Neuron (in vitro differentiated cells): ENCODE measurements at regions not wholly inside any gene's neighbourhood (a gene's known extent, or its start where the extent isn't known, plus 50 kb on each side); places are given as distances from the start of the nearest gene placed in this dataset.
"Not testable (repeated sequence)": the region's sequence is repeated elsewhere in the genome, so short reads cannot be mapped to it uniquely, and the experiment has no call there.

Experiments
- H2AFZ ChIP-seq: one replicate; pipeline ENCODE4 v1.6.1; 2013; ENCODE audit warnings: low read depth, mild to moderate bottlenecking, inconsistent platforms, low read length, moderate library complexity
- H3K27me3 ChIP-seq: one replicate; pipeline ENCODE4 v1.6.1; 2013; ENCODE audit warnings: low read length; ENCODE audit not compliant: insufficient read depth
- H3K36me3 ChIP-seq: one replicate; pipeline ENCODE4 v1.6.1; 2013; ENCODE audit warnings: low read length; ENCODE audit not compliant: insufficient read depth
- H3K4me1 ChIP-seq: one replicate; pipeline ENCODE4 v1.6.1; 2013; ENCODE audit warnings: low read length; ENCODE audit not compliant: insufficient read depth
- H3K4me3 ChIP-seq: 2 replicates; pipeline ENCODE4 v1.5.1; 2013; ENCODE audit warnings: mild to moderate bottlenecking, low read length, moderate library complexity
- H3K9me3 ChIP-seq: one replicate; pipeline ENCODE4 v1.6.1; 2013; ENCODE audit warnings: low read length

DNA sequence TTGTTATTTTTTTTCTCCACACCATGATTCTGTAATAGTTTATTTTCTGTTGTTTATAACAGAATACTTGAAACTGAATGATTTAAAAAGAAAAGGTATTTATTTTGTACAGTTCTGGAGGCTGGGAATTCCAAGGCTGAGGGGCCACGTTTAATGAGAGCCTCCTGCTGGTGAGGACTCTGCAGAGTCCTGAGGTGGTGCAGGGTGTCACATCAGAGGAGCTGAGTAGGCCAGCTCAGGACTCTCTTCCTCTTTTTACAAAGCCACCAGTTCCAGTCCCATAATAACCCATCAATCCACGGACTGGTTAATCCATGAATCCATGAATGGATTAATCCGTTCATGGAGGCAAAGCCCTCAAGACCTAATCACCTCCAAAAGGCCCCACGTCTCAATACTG is 71.6 kb downstream of the TFAP2A start:
- H3K9me3 ChIP-seq, result no peaks in the 10 kb centered on the region
- no peak overlapping the region for H2AFZ ChIP-seq
- H3K27me3 ChIP-seq, result no peaks in the 10 kb centered on the region

DNA sequence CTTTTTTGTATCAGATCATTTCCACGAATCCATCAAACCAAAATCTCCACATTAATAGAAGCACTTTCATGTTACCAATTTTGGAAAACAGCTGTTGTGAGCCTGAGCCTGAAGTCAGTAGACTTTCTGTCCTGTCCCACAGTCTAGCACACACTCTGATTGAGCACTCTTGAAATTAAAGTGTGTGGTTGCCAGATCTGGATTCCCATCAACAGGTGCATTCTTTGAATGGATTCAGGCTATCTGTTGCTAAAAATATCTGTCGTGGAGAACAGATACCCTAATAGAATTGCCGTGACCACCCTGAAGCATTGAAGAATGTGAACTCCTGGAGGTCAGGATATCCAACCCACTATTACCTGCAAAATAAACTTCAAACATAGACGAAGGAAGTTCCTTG is 73.3 kb downstream of the TFAP2A start:
- Histone ChIP-seq H3K27me3 (no peaks in the 10 kb centered on the region), H3K4me3 (no peak overlapping the region), H2AFZ (no peak overlapping the region), H3K36me3 (no peaks in the 10 kb centered on the region), H3K4me1 (no peaks in the 10 kb centered on the region), H3K9me3 (no peaks in the 10 kb centered on the region)

More for the DNA sequence above, 71.6 kb downstream of the TFAP2A start:
- no peak overlapping the region for H3K4me3 ChIP-seq
- no peaks in the 10 kb centered on the region for H3K36me3 ChIP-seq
- H3K4me1 ChIP-seq, result no peaks in the 10 kb centered on the region

DNA sequence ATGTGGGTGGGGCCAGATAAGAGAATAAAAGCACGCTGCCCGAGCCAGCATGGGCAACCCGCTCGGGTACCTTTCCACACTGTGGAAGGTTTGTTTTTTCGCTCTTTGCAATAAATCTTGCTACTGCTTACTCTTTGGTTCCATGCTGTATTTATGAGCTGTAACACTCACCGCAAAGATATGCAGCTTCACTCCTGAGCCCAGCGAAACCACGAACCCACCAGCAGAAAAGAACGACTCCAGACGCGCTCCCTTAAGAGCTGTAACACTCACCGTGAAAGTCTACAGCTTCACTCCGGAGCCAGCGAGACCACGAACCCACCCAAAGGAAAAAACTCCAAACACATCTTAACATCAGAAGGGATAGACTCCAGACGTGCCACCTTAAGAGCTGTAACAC is 76.7 kb downstream of the TFAP2A start:
- no peak overlapping the region for H3K4me3 ChIP-seq
- H3K27me3 ChIP-seq, result no peaks in the 10 kb centered on the region
- no peaks in the 10 kb centered on the region for H3K4me1 ChIP-seq
- H2AFZ ChIP-seq, result no peak overlapping the region
- H3K36me3 ChIP-seq, result no peaks in the 10 kb centered on the region
- H3K9me3 ChIP-seq, result no peaks in the 10 kb centered on the region

DNA sequence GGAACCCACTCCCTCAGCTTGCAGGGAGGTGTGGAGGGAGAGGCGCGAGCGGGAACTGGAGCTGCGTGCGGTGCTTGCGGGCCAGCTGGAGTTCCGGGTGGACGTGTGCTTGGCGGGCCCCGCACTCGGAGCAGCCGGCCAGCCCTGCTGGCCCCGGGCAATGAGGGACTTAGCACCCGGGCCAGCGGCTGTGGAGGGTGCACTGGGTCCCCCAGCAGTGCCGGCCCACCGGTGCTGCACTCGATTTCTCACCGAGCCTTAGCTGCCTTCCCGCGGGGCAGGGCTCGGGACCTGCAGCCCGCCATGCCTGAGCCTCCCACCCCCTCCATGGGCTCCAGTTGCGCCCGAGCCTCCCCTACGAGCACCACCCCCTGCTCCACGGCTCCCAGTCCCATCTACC is 77.5 kb downstream of the TFAP2A start:
- not testable (repeated sequence) for H2AFZ ChIP-seq, H3K36me3 ChIP-seq, H3K4me3 ChIP-seq, H3K4me1 ChIP-seq, H3K9me3 ChIP-seq, H3K27me3 ChIP-seq

DNA sequence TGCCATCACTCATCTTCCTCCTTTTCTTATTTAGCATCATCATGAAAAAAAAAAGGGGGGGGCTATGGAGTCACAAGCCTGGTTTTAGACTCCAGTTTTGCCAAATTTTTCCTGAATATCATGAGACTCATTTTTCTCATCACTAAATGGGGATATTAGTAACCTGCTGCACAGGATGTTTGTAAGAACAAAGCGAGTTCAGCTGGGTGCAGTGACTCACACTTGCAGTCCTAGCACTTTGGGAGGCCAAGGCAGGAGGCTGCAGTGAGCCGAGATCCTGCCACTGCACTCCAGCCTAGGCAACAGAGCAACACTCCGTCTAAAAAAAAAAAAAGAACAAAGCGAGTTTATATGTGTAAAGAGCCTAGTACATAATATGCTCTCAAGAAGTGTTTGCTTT is 82.8 kb downstream of the TFAP2A start:
- Histone ChIP-seq H3K9me3 (no peaks in the 10 kb centered on the region), H3K4me1 (no peaks in the 10 kb centered on the region), H2AFZ (no peak overlapping the region), H3K4me3 (no peak overlapping the region), H3K36me3 (no peaks in the 10 kb centered on the region), H3K27me3 (no peaks in the 10 kb centered on the region)

DNA sequence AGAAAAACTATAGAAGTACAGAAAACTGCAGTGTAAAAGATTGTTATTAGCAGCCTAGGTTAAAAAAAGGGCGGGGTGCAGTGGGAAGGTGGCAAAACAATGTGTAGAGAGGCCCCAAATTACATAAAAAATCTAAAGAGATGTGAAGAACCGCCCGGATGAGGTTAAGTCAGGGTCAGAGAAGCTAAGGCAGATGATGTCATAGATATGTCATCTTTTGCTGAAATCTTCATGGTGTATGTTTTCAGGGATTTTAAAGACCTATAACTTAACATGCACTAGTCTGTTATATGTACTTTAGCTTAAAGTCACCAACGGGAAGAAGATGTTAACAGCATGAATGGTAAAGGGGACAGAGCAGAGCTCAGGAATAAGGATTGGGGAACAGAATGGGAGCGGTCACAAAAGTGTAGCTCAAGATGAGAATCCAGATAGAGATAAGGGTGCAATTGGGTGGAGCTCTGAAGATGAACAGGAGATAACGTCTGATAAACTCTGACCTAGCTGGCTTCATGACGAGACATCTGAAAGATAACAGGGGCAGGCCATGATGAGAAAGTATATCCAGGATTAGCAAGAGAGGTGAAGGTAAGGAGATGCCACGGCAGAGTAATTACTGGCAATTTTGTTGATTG is 83.4 kb downstream of the TFAP2A start:
- Histone ChIP-seq H3K36me3 (no peaks in the 10 kb centered on the region), H3K4me3 (no peak overlapping the region), H3K9me3 (no peaks in the 10 kb centered on the region), H2AFZ (no peak overlapping the region), H3K27me3 (no peaks in the 10 kb centered on the region), H3K4me1 (no peaks in the 10 kb centered on the region)

DNA sequence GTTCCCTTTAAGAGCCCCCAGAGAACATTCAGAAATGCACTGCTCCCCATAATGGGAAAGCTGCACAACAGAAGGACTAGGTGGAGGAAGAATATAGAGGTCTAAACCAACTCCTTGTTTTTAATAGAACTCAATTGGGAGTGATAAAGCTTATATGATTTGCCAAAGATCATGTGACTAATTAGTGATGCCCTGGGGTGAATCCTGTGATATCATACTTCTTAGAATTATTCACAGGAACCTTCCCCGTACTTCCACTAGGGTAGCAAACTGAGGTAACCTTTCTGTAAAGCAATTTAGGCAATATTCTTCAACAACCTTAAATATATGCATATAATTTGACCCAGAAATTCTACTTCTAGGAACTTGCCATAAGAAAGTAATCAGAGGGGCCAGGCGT is 84.4 kb downstream of the TFAP2A start:
- H3K4me3 ChIP-seq, result no peak overlapping the region
- no peaks in the 10 kb centered on the region for H3K36me3 ChIP-seq
- H3K9me3 ChIP-seq, result no peaks in the 10 kb centered on the region
- no peaks in the 10 kb centered on the region for H3K4me1 ChIP-seq
- no peaks in the 10 kb centered on the region for H3K27me3 ChIP-seq
- H2AFZ ChIP-seq, result no peak overlapping the region

DNA sequence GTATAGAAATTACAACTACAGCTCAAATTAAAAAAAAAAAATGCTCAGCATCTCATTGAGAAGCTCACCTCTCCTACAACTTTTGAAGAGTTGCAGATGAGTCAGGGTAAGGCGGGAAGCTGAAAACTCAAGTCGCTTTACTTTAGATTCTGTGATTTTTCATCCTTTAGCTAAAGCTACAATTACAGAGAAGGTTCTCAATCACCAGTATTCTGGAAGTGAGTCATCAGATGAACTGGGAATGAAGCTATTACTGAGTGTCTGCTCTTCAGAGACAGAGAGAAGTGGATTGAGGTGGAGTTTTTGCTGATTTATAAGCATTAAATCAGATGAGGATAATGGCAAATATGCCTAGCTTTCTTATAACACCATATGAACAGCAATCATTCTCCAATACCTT is 91.9 kb downstream of the TFAP2A start:
- H3K4me1 ChIP-seq, result no peaks in the 10 kb centered on the region
- no peak overlapping the region for H3K4me3 ChIP-seq
- no peaks in the 10 kb centered on the region for H3K9me3 ChIP-seq
- no peaks in the 10 kb centered on the region for H3K27me3 ChIP-seq
- no peak overlapping the region for H2AFZ ChIP-seq
- H3K36me3 ChIP-seq, result no peaks in the 10 kb centered on the region

DNA sequence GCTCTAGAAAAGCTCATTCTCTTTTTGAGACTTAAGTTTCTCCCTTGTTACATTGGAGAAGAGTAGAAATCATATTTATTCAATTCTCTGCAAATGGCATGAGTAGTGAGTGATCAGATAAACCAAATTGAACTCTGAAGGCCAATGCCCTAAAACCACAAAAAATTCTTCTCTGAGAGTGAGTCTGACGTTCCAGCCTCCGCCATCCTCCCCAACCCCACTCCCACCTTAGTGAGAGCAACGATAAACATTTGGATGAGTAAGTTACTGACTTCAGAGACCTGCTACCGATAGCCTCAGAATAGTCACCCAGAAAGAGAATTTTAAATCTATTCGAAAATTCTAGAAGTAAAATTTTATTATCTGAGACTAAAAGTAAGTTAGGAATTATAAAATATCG is 94.6 kb downstream of the TFAP2A start:
- Histone ChIP-seq H2AFZ (no peak overlapping the region), H3K9me3 (no peaks in the 10 kb centered on the region), H3K36me3 (no peaks in the 10 kb centered on the region), H3K4me3 (no peak overlapping the region), H3K4me1 (no peaks in the 10 kb centered on the region), H3K27me3 (no peaks in the 10 kb centered on the region)

DNA sequence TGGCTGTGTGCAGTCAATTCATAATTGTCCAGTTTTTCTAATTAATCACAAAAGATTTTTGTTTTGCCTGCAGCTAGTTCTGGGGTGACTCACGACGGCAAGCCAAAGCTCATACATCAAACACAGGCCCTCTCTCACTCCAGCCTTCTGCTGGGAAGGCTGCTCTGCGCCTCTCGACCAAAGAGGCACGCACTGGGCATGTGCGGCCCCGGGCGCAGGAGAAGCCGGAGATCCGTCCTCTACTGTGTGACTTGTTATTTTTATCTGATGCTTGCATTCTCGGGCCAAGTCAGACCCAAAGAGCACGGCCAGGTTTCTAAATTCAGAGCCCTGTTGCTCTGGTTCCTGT is 98.5 kb downstream of the TFAP2A start:
- Histone ChIP-seq H3K36me3 (no peaks in the 10 kb centered on the region), H3K4me3 (no peak overlapping the region), H3K9me3 (no peaks in the 10 kb centered on the region), H2AFZ (no peak overlapping the region), H3K27me3 (no peaks in the 10 kb centered on the region), H3K4me1 (no peaks in the 10 kb centered on the region)

DNA sequence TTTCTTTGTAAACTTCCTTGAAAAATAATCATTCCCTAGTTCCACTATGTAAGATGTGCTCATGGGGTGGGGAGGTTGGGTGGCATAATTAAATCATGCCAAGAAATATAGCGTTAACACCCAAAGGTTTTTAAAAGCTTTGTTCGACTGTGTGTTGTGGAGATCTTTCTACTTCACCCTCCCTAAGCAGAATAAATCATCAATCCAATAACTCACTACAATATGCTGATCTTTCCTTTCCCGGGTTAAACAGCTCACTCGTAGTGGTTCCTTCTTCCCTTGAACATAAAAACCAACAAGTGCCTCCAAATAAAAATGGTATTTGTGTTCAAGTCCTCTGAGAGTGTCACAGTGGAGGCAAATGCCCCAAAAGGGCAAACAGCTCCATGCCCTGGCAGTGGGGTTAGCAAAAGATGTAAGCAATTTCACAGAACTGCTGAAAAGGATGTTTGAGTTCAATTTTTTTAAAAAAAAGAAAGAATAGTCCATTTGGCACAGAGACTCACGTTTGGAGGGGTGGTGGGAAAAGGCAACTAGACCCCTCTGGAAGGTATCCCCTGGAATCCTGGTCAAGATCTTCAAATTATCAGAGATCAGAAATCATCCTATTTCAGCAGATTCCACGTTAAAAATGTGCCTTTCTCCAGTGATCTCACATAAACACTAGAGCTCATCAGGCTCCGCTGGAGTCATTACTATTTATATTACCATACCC is 99.1 kb downstream of the TFAP2A start:
- no peaks in the 10 kb centered on the region for H3K27me3 ChIP-seq
- H2AFZ ChIP-seq, result no peak overlapping the region
- no peaks in the 10 kb centered on the region for H3K9me3 ChIP-seq
- no peaks in the 10 kb centered on the region for H3K4me1 ChIP-seq
- H3K4me3 ChIP-seq, result no peak overlapping the region
- no peaks in the 10 kb centered on the region for H3K36me3 ChIP-seq

DNA sequence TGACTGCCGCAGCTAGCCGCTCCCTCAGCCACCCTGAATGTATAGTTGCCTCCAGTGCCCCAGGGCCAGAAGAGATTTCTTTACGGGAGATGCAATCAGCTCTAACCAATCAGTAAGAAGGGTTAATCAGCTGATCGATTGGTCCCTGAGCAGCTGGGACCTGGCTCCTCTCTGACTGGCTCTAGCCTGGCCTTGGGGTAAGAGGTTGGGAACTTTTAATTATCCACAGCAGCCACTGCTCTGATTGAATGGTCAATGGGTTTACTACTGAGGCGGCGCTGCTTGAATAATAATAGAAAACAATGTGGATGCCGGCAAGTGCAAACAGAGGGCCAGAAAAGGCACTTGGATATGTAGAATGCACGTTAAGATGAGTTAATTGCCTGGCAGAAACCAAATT is 99.8 kb downstream of the TFAP2A start:
- Histone ChIP-seq H3K4me1 (no peaks in the 10 kb centered on the region), H3K36me3 (no peaks in the 10 kb centered on the region), H3K4me3 (no peak overlapping the region), H3K9me3 (no peaks in the 10 kb centered on the region), H2AFZ (no peak overlapping the region), H3K27me3 (no peaks in the 10 kb centered on the region)

DNA sequence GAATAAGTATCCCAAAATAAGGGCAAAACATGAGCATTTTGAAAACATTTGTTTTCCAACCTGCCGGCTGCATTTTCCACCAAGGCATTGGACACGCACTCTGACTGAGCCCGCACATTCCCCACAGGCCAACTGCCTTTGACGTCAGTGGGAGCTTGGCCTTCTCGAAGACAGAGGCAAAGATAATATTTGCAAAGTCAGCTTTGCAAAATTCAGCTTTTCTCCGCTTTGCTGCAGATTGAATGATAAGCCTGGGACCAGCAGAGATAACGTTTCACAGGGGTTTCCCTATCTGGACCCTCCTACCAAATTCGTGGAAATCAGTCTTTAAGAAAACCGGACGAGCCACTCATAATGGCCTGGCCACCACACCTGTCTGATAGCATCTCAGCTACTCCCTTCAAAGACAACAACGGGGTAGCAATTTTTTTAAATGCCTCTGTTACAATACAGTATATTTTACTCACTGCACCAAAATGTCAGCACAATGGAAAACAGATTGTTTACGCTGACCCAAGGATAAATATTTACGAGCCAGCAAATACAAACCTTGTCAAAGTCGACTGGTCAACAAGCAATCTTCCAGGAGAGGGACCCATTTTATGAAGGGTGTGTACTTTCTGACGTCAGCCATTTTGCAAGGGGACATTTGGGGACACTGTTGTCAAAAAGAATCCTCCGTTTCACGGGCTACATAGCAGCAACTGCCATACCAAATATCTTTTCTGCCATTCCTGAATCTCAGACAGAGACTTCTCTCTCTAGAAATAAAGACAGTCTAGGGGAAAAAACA is 100.5 kb downstream of the TFAP2A start:
- Histone ChIP-seq H3K36me3 (no peaks in the 10 kb centered on the region), H3K27me3 (no peaks in the 10 kb centered on the region), H3K9me3 (no peaks in the 10 kb centered on the region), H3K4me3 (no peak overlapping the region), H3K4me1 (no peaks in the 10 kb centered on the region), H2AFZ (no peak overlapping the region)
